ENCODE measurements at regions not wholly inside any gene's neighbourhood (a gene's known extent, or its start where the extent isn't known, plus 50 kb on each side); places are given as distances from the start of the nearest gene placed in this dataset.

GRCh38 chr5:166977911-166978422 lies 1313.5 kb upstream of the WWC1 start:
- no TSS peak for BruUV-seq (replicated peaks)
- CTCF ChIA-PET: no interaction called here
- H2AFZ ChIP-seq (ENCODE audit: control insufficient read depth, low read depth, low read length): no peak overlapping the region
- no peaks in the 10 kb centered on the region for H3K36me3 ChIP-seq (ENCODE audit: control insufficient read depth in 2 of 2, insufficient read depth in 2 of 2, low read length in 1 of 2)
- DNase-seq (ENCODE audit: low read depth, low spot score): no peak
- POLR2A ChIA-PET: no interaction called here
- WGBS (ENCODE audit: insufficient coverage, insufficient replicate concordance, low lambda C conversion rate, missing lambda C conversion rate): 15% methylated on average over 7 of the region's 7 CpGs
- intact Hi-C loops (cut with micrococcal nuclease; ENCODE audit: unreplicated experiment) (no loop called here), in situ Hi-C loops (cut with MboI) (no loop called here)
- no peak overlapping the region for H3K27ac ChIP-seq (ENCODE audit: control insufficient read depth, insufficient read depth)
- no peaks in the 10 kb centered on the region for H3K79me2 ChIP-seq (ENCODE audit: control insufficient read depth, insufficient read depth, low read length)
- RAD21 ChIA-PET (ENCODE audit: unreplicated experiment): interaction anchor here (1.3 kb wide), 1 partner anchor 16 kb away, joined by 4 read pairs; no protein-coding TSS in a partner anchor
- ATAC-seq: no peak
- H3K27me3 ChIP-seq (replicated peaks in 1 of 2; ENCODE audit: control insufficient read depth in 2 of 2, insufficient read depth in 2 of 2, low read length in 1 of 2): no peaks in the 10 kb centered on the region
- H3K4me2 ChIP-seq (ENCODE audit: control insufficient read depth, insufficient read depth): no peak overlapping the region
- H3K9me3 ChIP-seq (replicated peaks; ENCODE audit: control insufficient read depth, insufficient read depth, low read length): no peaks in the 10 kb centered on the region
- SMC1A ChIA-PET (ENCODE audit: uncharacterized antibody, unreplicated experiment): no interaction called here
- no peak overlapping the region for H3K4me3 ChIP-seq
- no peak for FAIRE-seq
- no peaks in the 10 kb centered on the region for H3K4me1 ChIP-seq (ENCODE audit: control insufficient read depth, insufficient read depth, low read length)
- no peaks in the 10 kb centered on the region for H4K20me1 ChIP-seq (ENCODE audit: control insufficient read depth, insufficient read depth)
- H3K9ac ChIP-seq (ENCODE audit: control insufficient read depth, insufficient read depth, low read length): no peak overlapping the region
- TF ChIP-seq SPI1 (IDR thresholded peaks at IDR 0.05; ENCODE audit: borderline replicate concordance, insufficient read depth, low read depth, low read length) (no peak), CUX1 (IDR thresholded peaks at IDR 0.05; ENCODE audit: insufficient replicate concordance, low read depth, low read length) (no peak), MYB (IDR thresholded peaks at IDR 0.05; ENCODE audit: borderline replicate concordance, low read depth, low read length) (no peak), ZBTB40 (IDR thresholded peaks at IDR 0.05; ENCODE audit: borderline replicate concordance) (no peak), GABPA (IDR thresholded peaks at IDR 0.05; ENCODE audit: low read depth) (no peak), SRF (IDR thresholded peaks at IDR 0.05; ENCODE audit: low read depth in 2 of 2, low read length in 2 of 2) (no peak), ZNF217 (IDR thresholded peaks at IDR 0.05) (no peak), ZNF622 (IDR thresholded peaks at IDR 0.05) (no peak), USF1 (IDR thresholded peaks at IDR 0.05; ENCODE audit: borderline replicate concordance, extremely low read length, insufficient read depth, low read depth, low read length) (no peak), RELA (IDR thresholded peaks at IDR 0.05; ENCODE audit: borderline replicate concordance, partially characterized antibody) (no peak), HSF1 (IDR thresholded peaks at IDR 0.05; ENCODE audit: low read depth, low read length) (no peak), ZNF384 (IDR thresholded peaks at IDR 0.05; ENCODE audit: borderline replicate concordance, low read depth, low read length) (no peak), SREBF2 (IDR thresholded peaks at IDR 0.05; ENCODE audit: low read length) (no peak)

All from GM12878 (cell line).